Neural cell (in vitro differentiated cells): ENCODE measurements at regions not wholly inside any gene's neighbourhood (a gene's known extent, or its start where the extent isn't known, plus 50 kb on each side); places are given as distances from the start of the nearest gene placed in this dataset.

Source experiments
- H2AFZ ChIP-seq: fragments of 200-600, 300-800 bp; sonication (generic), shearing (Covaris generic); 2 replicates; pipeline ENCODE4 v1.6.0; 2014; ENCODE audit warnings: low read depth, mild to moderate bottlenecking, antibody characterized with exemption, low read length, moderate library complexity
- H3F3A ChIP-seq: fragments of 200-600 bp; shearing (Covaris generic); 2 replicates; pipeline ENCODE4 v1.6.1; 2016; ENCODE audit warnings: mild to moderate bottlenecking, moderate library complexity, mixed read lengths, antibody characterized with exemption, low read length; ENCODE audit not compliant: insufficient read depth, poor library complexity, severe bottlenecking
- H3K27ac ChIP-seq: fragments of 200-600, 300-800 bp; sonication (generic), shearing (Covaris generic); 2 replicates; pipeline ENCODE4 v1.5.1; 2014; ENCODE audit warnings: mild to moderate bottlenecking, low read length, moderate library complexity
- H3K27me3 ChIP-seq: fragments of 300-800, 200-600 bp; sonication (generic), shearing (Covaris generic); 2 replicates; pipeline ENCODE4 v1.6.0; 2014; ENCODE audit warnings: mild to moderate bottlenecking, low read depth, low read length, moderate library complexity; ENCODE audit not compliant: insufficient read depth
- H3K36me3 ChIP-seq: fragments of 300-800, 200-600 bp; sonication (generic), shearing (Covaris generic); 2 replicates; pipeline ENCODE4 v1.5.1; 2014; ENCODE audit warnings: mild to moderate bottlenecking, antibody characterized with exemption, low read length, moderate library complexity; ENCODE audit not compliant: insufficient read depth
- H3K4me2 ChIP-seq: fragments of 300-800, 200-600 bp; sonication (generic), shearing (Covaris generic); 2 replicates; pipeline ENCODE4 v1.6.0; 2014; ENCODE audit warnings: mild to moderate bottlenecking, low read length
- H3K4me3 ChIP-seq: fragments of 300-800, 200-600 bp; sonication (generic), shearing (Covaris generic); 2 replicates; pipeline ENCODE4 v1.5.1; 2014; ENCODE audit warnings: mild to moderate bottlenecking, low read length, moderate library complexity
- H3K79me2 ChIP-seq: fragments of 200-600 bp; shearing (Covaris generic); replicated peaks from 2 replicates; pipeline ENCODE4 v1.6.0; 2014; ENCODE audit warnings: mild to moderate bottlenecking, low read length, moderate library complexity; ENCODE audit not compliant: insufficient read depth
- H3K9ac ChIP-seq: fragments of 300-800, 200-600 bp; sonication (generic), shearing (Covaris generic); 2 replicates; pipeline ENCODE4 v1.6.1; 2016; ENCODE audit warnings: mild to moderate bottlenecking, low read length, mixed read lengths
- H3K9me2 ChIP-seq: fragments of 200-600 bp; shearing (Covaris generic); 2 replicates; pipeline ENCODE4 v1.6.1; 2016; ENCODE audit warnings: mild to moderate bottlenecking, low read length, mixed read lengths; ENCODE audit not compliant: insufficient read depth
- H3K9me3 ChIP-seq: fragments of 200-600, 300-800 bp; sonication (generic), shearing (Covaris generic); 2 replicates; pipeline ENCODE4 v1.6.1; 2016; ENCODE audit warnings: mild to moderate bottlenecking, mixed run types, low read length, moderate library complexity, mixed read lengths
- H4K20me1 ChIP-seq: fragments of 200-600 bp; shearing (Covaris generic); 2 replicates; pipeline ENCODE4 v1.6.1; 2016; ENCODE audit warnings: mild to moderate bottlenecking, mixed run types; ENCODE audit not compliant: insufficient read depth
- CTCF ChIP-seq: fragments of 450-650 bp; IDR thresholded peaks from 2 replicates; pipeline ENCODE4 v1.5.1; 2014; ENCODE audit warnings: antibody characterized with exemption, mild to moderate bottlenecking, moderate library complexity; ENCODE audit not compliant: poor library complexity, severe bottlenecking
- EP300 ChIP-seq: fragments of 450-650 bp; conservative IDR thresholded peaks from 2 replicates; pipeline ENCODE4 v1.6.1; 2014; ENCODE audit warnings: antibody characterized with exemption, mild to moderate bottlenecking, moderate library complexity; ENCODE audit not compliant: poor library complexity, severe bottlenecking
- EZH2 ChIP-seq: fragments of 200-600, 300-800 bp; shearing (Covaris generic), sonication (generic); IDR thresholded peaks from 2 replicates; pipeline ENCODE4 v1.6.1; 2014; ENCODE audit warnings: antibody characterized with exemption, low read length, borderline replicate concordance, mild to moderate bottlenecking; ENCODE audit not compliant: insufficient read depth, poor library complexity, severe bottlenecking
- MXI1 ChIP-seq: fragments of 450-650 bp; conservative IDR thresholded peaks from 2 replicates; pipeline ENCODE4 v1.6.1; 2014; ENCODE audit warnings: antibody characterized with exemption, mild to moderate bottlenecking; ENCODE audit not compliant: poor library complexity, severe bottlenecking
- POLR2AphosphoS5 ChIP-seq: IDR thresholded peaks from 2 replicates; pipeline ENCODE4 v1.6.1; 2012
- RAD21 ChIP-seq: fragments of 450-650 bp; conservative IDR thresholded peaks from 2 replicates; pipeline ENCODE4 v1.6.1; 2014; ENCODE audit warnings: antibody characterized with exemption, mild to moderate bottlenecking, moderate library complexity
- SMC3 ChIP-seq: fragments of 450-650 bp; conservative IDR thresholded peaks from 2 replicates; pipeline ENCODE4 v1.6.1; 2014; ENCODE audit warnings: antibody characterized with exemption, mild to moderate bottlenecking, moderate library complexity; ENCODE audit not compliant: poor library complexity
- TAF1 ChIP-seq: IDR thresholded peaks from 2 replicates; pipeline ENCODE4 v1.6.1; 2012; ENCODE audit warnings: low read depth
- TF ChIP-seq, protein P1 (sequence below): IDR thresholded peaks from 2 replicates; pipeline ENCODE4 v1.6.1; 2012; ENCODE audit warnings: borderline replicate concordance

- H3K27me3 ChIP-seq, result no peaks in the 10 kb centered on the region
- H3K9ac ChIP-seq, result no peak overlapping the region
- no peaks in the 10 kb centered on the region for H4K20me1 ChIP-seq
- no peaks in the 10 kb centered on the region for H3F3A ChIP-seq
- H3K36me3 ChIP-seq, result no peaks in the 10 kb centered on the region
- H3K9me3 ChIP-seq, result no peaks in the 10 kb centered on the region
- no peak overlapping the region for H3K4me2 ChIP-seq
- H3K27ac ChIP-seq, result no peak overlapping the region
- H3K9me2 ChIP-seq, result no peaks in the 10 kb centered on the region
- TF ChIP-seq SMC3 (no peak), POLR2AphosphoS5 (no peak), EP300 (no peak), CTCF (no peak), MXI1 (no peak), RAD21 (no peak), TAF1 (no peak), EZH2 (no peak)
- TF ChIP-seq, protein P1, sequence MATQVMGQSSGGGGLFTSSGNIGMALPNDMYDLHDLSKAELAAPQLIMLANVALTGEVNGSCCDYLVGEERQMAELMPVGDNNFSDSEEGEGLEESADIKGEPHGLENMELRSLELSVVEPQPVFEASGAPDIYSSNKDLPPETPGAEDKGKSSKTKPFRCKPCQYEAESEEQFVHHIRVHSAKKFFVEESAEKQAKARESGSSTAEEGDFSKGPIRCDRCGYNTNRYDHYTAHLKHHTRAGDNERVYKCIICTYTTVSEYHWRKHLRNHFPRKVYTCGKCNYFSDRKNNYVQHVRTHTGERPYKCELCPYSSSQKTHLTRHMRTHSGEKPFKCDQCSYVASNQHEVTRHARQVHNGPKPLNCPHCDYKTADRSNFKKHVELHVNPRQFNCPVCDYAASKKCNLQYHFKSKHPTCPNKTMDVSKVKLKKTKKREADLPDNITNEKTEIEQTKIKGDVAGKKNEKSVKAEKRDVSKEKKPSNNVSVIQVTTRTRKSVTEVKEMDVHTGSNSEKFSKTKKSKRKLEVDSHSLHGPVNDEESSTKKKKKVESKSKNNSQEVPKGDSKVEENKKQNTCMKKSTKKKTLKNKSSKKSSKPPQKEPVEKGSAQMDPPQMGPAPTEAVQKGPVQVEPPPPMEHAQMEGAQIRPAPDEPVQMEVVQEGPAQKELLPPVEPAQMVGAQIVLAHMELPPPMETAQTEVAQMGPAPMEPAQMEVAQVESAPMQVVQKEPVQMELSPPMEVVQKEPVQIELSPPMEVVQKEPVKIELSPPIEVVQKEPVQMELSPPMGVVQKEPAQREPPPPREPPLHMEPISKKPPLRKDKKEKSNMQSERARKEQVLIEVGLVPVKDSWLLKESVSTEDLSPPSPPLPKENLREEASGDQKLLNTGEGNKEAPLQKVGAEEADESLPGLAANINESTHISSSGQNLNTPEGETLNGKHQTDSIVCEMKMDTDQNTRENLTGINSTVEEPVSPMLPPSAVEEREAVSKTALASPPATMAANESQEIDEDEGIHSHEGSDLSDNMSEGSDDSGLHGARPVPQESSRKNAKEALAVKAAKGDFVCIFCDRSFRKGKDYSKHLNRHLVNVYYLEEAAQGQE, result no peak
- H3K79me2 ChIP-seq, result no peaks in the 10 kb centered on the region
- H2AFZ ChIP-seq, result no peak overlapping the region
- no peak overlapping the region for H3K4me3 ChIP-seq
These were observed 361.7 kb downstream of the PRDM2 start for GRCh38 chr1:14061722-14062121.

GRCh38 chr1:14062669-14063068, 362.7 kb downstream of the PRDM2 start:
- H3K9me3 ChIP-seq, result no peaks in the 10 kb centered on the region
- H3K79me2 ChIP-seq, result no peaks in the 10 kb centered on the region
- no peaks in the 10 kb centered on the region for H3K27me3 ChIP-seq
- no peaks in the 10 kb centered on the region for H3F3A ChIP-seq
- no peak overlapping the region for H3K27ac ChIP-seq
- TF ChIP-seq RAD21, result no peak
- no peak for TF ChIP-seq TAF1
- TF ChIP-seq, protein P1, result no peak
- TF ChIP-seq CTCF, result no peak
- no peak for TF ChIP-seq POLR2AphosphoS5
- no peak for TF ChIP-seq EP300
- no peak for TF ChIP-seq SMC3
- no peak for TF ChIP-seq MXI1
- no peak for TF ChIP-seq EZH2
- no peak overlapping the region for H3K9ac ChIP-seq
- no peaks in the 10 kb centered on the region for H3K9me2 ChIP-seq
- H3K4me2 ChIP-seq, result no peak overlapping the region
- no peaks in the 10 kb centered on the region for H4K20me1 ChIP-seq
- H2AFZ ChIP-seq, result no peak overlapping the region
- no peaks in the 10 kb centered on the region for H3K36me3 ChIP-seq
- no peak overlapping the region for H3K4me3 ChIP-seq
